ENCODE measurements at regions not wholly inside any gene's neighbourhood (a gene's known extent, or its start where the extent isn't known, plus 50 kb on each side); places are given as distances from the start of the nearest gene placed in this dataset.
A peak's percentile ranks its signal among the peaks of the same experiment; 100 is the strongest.

DNA sequence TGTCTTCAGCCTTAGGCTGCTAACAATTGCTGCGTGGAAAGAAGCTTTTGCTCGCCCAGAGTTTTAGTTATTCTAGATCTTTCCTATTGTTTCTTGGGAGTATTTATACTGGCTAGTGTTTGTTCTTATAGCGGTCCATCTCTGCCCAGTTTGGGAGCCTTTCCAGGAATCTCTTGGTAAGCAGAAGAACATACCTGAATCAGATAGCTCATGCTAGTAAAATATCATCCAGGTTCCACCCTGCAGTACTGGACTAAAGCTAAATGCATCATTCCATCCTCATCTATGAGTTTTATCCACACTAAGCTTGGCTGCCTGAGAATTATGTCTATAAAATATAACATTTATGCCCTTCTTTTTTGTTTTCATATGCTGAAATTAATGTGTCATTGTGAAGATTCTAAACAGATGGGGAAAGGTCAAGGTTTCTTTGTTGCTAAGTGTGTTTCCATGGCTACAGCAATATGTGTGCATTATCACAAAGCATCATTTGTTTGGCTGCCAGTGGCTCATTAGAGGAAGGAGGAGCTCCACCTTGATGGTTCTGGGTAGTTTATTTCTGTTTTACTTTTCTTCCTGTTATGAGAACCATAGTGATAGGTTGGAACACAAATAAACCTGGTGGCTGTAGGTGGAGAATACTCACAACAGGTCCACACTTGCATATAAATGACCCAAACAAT, 182.8 kb downstream of the PIK3C3 start:
- TF ChIP-seq CTCF (IDR thresholded peaks at IDR 0.05), result no peak

DNA sequence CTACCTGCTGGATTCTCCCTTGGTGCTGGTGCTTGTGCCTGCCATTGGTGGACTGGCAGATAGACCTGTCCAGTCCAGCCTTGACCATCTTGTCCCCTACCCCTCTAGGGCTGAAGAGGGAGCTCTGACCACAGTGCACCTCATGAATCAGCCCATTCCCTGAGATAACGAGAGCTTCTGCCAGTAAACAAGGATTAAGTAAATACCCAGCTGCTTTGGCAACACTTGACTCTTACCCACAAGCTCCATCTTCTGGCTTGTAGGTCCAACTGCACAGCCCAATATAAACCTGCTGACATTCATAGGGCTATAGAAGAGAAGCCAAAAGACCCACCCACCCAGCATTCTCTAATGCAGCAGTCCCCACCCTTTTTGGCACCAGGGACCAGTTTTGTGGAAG, 186.4 kb downstream of the PIK3C3 start:
- TF ChIP-seq CTCF (IDR thresholded peaks at IDR 0.05), result peak; percentile 54

GRCh38 chr18:42155024-42155423, 200.0 kb downstream of the PIK3C3 start:
- TF ChIP-seq CTCF (IDR thresholded peaks at IDR 0.05), result no peak

DNA sequence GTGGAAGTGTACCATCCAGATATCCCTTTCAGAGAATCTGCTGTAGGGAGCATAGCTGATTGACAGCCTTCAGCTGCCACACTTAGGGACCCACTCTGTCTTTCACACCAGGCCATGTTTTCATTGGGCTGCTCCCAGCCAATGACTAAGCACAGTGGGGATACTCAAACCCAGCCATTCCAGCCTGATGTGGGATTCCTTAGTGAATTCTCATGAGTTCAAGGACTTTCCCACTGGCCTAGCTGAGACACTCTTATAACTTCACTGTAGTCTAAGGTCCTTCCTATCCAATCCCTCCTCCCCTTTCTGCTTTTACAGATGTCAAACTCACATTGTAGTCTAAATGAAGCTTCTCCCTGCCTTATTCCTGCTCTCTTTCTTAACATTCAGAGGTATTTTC, 201.2 kb downstream of the PIK3C3 start:
- TF ChIP-seq CTCF (IDR thresholded peaks at IDR 0.05), result no peak

DNA sequence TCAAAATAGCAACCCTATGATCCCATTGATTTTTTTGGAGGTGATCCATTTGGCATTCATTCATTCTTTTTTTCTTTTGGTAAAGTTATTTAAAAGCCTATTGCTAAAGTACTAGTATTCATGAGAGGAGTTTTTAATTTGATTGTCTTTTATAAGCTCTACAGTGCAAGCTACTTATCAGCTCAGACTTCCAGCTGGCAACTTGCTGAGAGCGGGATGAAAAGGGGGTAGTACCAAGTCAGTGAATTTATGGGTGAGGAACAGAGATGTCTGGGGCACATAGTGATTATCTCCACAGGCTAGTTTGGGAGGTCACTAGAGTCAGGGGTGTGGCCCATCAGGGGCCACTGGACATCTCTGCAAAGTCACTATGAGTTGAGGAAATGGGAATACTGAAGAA, 202.4 kb downstream of the PIK3C3 start:
- TF ChIP-seq CTCF (IDR thresholded peaks at IDR 0.05), result no peak

- no peak for TF ChIP-seq CTCF (IDR thresholded peaks at IDR 0.05)
Observed at GRCh38 chr18:42157878-42158277, 202.8 kb downstream of the PIK3C3 start.

DNA sequence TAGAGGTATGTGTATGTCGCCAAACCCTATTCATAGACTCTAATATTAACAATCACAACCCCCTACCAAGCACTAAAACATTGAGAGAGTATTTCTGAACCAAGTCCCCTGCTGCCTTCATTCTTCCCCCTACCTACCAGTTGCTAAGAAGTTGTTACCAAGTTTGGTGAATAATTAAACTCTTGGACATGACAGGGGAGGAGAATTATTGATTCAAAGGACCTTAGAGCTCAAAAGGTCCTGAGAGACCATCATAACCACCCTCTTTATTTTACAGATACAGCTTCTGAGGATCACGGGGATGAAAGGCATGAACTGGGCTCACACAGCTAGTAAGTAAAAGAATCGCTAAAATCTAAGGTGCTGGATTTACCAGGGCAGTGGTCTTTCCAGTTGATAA, 204.1 kb downstream of the PIK3C3 start:
- no peak for TF ChIP-seq CTCF (IDR thresholded peaks at IDR 0.05)

DNA sequence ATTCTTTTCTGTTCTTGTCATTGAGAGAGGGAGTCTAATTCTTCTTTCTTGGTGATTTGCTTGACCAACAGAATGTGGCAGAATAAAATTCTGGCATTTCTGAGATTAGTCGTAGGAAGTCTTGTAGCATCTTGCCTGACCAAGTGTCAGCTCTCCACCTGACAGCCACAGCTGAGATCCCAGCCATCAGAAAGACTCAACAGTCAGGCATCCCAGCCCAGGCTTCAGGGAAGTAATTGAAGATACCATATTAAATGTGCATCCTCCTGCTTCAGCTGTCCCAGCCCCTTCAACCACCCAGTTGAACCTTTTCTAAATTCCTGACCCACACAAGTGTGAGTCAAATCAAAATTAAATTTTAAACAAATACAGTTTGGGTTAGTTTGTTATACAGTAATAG, 208.3 kb downstream of the PIK3C3 start:
- no peak for TF ChIP-seq CTCF (IDR thresholded peaks at IDR 0.05)

All from LNCAP (cell line).